NCI-H1105 (cell line): ENCODE measurements at regions not wholly inside any gene's neighbourhood (a gene's known extent, or its start where the extent isn't known, plus 50 kb on each side); places are given as distances from the start of the nearest gene placed in this dataset.

Experiments used
- DNase-seq: peaks from one replicate; lab custom pipeline; 2025; lab: John Stamatoyannopoulos, UW

DNA sequence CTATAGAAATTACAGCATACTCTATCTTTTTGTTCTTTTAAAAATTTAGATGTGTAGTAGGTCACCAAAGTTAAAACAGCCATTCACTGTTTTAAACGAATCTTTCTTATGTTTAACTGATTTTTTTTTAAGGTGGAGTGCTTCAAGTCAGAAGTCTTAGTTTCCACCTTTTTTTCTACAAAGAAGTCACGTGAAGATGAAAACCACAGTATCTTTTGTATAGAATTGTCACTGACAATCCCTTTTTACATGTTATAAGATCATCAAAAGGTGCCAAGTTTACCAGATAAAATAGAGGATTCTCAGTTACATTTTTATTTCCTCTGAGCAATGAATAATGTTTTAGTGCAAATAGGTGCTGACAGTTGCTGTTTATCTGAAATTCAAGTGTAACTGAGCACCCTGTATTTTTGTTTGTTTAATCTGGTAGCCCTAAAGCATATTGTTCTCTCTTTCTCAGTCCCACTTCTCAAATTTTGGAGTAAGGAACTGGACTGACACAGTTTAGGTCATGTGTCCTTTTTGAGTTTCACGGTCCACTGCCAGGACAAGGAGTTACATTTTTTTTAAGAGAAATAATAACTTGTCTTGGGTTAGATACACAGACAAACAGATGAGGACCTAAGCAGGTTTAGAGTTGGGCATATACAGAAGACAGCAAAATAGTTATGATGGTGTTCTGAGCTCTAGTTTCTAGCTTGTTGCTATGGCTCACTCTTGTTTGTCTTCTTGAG, 233.2 kb upstream of the MBL2 start:
- DNase-seq = no peak

DNA sequence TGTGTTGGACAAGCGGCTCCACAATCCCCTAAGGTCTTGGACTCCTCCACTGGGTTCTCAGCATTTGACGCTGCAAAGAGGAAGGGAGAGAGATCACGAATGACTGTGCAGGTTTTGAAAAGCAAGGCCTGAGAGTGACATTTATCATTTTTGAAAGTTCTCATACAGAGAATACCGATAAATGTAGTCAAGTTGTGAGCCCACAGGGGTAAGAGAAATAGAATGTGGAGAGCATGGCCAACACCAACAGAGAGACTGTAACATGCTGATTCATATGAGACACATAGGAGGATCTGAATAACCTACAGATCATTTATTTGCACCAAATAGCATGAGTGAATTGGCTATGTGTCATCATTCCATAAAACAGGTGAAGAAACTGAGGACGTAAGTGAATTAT, 230.5 kb upstream of the MBL2 start:
- DNase-seq = no peak

DNA sequence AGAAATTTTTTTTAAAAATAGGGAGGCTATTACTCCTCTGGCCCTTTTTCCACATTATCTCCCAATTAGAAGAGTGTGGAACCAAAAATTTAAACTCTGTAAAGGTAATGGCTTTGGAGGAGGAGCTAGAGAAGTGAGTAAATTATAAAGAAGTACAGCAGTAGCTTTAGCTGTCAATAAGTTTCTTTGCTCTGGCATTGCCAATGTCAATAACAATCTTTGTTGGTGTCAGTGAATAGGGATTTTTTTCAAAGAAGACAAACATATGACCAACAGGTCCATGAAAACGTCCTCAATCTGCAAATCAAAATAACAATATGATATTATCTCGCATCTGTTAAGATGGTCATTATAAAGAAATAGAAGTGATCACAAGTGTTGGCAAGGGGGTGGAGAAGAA, 227.1 kb upstream of the MBL2 start:
- no peak for DNase-seq

DNA sequence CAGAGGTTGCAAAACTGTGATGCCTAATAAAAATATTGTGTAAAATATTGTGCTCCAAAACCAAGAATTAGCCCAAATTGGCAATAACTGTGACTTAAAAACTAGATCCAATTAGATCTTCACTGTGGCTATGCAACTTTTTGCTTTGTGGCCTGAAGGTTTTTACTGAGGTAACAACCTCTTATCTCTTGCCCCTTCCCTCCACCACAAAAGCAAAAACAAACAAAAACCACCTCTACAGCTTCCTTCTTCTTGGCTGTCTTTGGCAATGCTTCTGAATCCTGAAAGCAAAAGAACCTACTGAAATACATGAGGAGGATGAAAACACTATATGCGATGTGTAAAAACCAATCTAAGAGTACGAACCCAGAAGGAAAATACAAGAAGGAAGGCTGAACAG, 226.7 kb upstream of the MBL2 start:
- no peak for DNase-seq

DNA sequence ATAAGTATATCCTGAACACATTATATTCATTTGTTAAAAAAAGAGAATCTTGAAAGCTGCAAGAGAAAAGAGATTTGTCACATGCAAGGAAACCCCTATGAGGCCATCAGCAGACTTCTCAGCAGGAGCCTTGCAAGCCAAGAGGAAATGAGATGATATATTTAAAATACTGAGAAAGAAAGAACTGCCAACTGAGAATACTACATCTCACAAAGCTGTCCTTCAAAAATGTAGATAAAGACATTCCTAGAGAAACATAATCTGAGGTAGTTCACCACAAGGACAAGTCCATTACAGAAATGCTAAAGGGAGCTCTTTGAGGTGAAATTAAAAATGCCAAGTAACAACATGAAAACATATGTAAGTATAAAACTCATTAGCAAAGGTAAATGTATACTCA, 224.4 kb upstream of the MBL2 start:
- no peak for DNase-seq

DNA sequence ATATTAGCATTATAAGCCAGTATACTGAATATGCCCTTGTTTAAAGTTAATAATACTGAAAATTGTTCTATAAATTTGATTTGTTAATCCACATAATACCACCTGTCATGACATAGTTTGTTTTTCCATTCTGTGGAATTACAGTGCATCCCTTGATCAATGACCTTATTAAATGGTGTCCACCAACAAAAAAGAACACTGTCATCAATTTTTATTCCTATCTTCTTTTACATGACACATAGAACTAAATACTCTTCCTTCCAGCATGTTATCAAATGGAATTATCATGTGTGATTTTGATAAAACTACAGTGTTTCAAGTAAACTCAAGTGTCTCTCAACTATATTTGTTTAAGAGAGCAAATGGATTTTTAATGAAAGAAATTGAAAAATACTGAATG, 221.8 kb upstream of the MBL2 start:
- no peak for DNase-seq

DNA sequence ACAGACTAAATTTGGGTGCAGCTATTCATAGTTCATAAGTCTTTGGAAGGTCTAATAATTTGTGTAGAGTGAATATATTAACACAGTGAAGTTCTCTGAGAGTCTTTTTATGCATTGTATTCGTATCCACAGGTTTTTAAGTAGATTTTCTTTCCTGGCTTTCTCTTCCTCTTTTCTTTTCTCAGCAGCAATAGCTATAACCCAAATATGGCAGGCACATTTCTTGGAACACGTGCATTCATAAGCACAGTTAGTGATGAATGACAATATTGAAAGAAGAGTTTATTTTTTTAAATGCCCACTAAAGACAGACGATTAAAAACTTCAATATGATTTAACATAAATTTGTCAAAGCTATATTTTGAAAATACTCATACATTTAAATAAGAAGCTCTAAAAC, 220.5 kb upstream of the MBL2 start:
- no peak for DNase-seq

DNA sequence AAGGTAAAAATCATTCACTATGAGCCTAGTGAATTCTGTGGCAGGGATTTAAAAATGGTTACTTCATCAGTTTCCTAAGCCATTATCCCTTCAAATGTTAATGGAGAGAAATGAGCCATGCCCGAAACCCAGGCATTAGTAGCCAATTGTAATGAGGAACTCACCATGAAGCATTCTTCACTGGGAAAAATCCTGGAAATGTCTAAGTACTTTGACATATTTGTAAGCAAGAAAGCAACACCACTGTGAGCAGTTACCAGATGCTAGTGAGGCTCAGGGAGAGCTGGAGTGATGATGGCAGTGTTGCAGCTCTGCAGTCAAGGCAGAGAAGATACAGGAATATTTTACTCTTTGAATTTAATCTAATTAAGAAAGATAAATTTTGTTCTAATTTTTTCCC, 220.0 kb upstream of the MBL2 start:
- DNase-seq = no peak

DNA sequence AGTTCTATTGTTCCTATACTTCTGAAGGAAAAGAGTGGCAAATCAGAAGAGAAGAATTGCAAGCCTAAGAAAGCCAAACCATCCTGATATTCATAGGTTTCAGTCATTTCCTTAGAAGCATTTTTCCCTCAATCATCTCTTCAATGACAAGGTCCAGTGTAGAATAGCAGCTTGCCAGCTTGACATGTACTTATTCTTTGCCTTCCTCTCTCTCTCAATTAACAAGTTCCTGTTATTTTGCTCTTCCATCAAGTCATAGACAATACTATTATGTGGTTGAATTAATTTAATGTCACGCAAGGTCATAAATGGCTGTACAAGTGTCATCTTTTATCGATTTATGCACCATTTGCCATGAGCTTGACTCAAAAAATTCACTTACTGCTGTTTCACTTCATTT, 216.3 kb upstream of the MBL2 start:
- no peak for DNase-seq

DNA sequence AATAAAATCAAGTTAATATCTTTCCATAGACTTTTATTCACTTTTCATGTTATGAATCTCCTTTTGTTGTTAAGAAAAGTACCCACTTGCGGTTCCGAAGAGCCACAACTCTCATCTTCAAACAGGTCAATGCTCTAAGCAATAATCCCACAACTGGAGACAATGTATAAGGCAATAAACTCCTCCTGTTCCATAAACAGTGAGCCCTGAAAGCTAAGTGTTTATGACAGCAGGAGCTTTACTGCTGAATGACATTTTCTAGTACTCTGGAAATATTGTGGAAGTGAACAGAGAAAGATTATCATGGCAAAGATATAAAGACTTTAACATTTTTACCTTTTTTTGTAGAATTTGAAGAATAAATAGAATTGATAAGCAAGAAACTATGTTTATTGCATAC, 213.5 kb upstream of the MBL2 start:
- DNase-seq = no peak

DNA sequence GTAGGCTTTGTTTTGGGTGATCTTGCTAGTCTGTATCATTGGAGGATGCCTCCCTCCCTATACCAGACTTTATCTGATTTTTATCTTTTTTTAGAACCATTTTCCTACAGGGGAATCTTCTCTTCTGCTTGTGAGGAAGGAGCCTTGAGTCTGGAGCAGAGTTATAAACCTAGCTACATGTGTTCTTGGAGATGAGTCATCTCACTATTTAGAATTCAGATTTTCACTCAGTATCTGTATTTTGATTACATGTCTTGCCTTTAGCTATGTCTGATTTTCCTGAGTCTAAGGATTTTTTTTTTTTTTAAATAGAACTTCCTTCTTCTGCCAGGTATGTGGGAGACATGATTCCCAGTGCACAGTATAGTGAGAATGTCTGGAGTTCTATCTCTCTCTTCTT, 211.6 kb upstream of the MBL2 start:
- DNase-seq = no peak

DNA sequence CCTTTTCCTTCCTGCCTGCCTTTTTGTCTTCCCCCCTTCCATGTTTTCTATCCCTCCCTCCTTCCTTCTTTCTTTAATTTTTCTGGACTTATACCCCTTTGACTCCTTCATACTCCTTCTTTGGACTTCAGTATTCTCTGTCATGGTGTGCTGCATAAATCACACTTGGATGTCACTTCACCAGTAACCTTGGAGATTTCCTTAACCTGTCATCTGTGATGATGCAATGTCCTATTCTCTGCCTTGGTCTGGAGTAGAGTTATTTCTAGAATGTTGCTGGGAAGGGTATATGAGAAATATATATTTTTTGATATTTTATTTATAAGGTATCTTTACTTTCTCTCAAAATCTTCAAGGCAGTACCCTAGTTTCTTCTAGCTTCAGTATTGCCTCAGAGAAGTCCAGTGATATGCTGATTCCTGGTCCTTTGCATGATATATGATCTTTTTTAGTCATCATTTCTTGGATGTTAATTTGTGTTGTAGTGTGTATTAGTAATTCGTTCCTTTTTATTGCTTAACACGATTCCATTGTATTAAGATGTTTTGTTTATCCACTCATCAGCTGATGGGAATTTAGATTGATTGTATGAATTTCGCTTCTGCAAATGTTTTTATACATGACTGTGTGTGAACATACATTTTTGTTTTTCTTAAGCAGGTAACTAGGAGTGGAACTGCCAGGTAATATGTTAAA, 206.9 kb upstream of the MBL2 start:
- no peak for DNase-seq

DNA sequence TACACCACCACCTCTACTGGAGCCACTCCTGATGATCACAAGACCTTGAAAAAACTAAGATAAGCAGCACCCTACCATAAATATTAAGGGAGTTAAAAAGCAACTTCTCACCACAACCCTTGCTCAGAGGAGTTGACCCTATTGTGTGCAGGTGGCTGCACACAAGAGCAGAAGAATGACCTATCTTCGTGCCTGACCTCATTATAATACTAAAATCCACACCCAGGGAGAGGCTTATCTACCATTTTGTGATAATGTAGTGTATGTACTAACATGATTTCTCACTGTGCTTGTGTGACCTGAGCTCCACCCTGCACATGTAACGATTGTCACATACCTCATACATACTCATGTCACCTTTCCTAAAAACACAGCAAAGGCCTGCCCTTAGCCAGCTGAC, 205.0 kb upstream of the MBL2 start:
- no peak for DNase-seq

DNA sequence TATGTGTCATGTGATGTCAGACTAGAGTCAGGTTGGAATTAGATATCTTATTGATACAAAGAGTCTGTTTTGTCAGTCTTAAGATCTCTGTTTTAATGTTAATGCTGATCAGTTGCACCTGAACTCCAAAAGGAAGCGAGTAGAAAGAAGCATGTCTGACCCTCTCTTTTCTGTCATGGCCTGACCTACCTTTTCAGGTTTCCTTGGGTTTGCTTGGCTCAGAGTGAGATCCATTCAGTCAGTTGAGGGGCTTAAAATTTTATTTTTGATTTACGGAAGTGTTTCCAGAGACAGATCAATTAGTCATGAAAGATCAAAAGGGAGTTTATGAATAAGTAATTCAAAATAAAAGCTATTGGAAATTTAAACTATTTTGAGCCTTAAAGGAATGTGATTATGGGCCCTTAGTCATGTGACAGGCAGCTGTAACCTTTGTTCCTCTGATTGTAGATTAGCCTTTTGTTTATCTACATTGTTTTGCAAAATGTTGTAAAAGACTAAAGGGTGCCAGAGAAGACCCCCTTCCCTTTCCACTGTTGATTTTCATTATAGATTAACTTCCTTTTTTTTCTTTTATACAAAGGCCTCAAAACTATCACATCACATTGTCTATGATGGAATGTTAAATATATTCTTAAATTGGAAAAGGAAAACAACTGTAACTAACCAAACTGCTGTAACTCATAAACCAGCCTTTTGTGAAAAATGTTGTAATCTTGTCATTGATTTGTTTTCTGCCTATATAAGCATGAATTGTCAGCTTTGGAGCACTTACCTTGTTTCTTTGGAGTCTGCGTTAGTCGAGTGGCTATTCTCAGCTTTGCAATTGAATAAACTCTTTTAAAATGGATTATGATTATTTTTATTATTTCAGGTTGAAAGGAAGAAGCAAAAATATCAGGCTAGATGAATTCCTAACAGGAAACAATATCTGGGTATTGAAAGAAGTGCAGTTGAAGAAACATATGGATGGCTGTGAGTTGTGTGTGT, 195.5 kb upstream of the MBL2 start:
- no peak for DNase-seq

DNA sequence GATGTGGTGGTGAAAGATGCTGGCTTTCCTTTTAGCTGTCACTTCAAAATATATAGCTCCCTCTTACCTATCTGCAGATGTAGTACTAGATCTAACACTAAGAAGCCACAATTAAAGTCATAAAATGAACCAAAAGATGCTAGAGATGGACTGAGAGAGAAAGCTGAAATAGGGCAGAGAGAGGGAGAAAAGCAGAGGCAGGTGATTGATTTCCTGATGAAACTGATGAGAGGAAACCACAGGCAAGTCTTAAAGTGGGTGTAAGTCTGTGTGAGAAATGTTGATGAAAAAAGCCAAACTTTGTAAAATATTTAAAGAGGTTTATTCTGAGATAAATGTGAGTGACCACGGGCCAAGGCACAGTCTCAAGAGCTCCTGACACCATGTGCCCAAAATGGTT, 194.3 kb upstream of the MBL2 start:
- no peak for DNase-seq

DNA sequence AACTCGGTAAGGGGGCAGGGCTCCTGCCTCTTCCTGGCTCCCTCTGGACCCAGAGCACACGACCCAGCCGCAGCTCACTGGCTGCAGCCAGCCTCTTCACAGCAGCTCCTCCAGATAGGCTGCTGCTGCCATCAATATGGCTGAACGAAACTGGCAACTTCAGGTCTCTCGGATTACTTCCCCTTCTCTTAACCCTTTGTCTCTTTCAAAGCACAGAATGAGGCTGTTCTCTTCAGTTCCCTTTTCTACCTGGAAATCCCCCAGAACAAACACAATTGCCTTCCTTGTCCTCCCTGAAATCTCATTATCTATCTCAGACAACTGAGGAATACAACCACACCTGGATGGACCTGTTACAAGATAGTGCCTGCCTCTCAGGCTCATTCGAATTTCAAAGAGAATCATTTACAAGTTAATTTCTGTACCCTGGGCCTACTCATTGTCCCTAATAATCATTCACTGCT, 193.4 kb upstream of the MBL2 start:
- no peak for DNase-seq

DNA sequence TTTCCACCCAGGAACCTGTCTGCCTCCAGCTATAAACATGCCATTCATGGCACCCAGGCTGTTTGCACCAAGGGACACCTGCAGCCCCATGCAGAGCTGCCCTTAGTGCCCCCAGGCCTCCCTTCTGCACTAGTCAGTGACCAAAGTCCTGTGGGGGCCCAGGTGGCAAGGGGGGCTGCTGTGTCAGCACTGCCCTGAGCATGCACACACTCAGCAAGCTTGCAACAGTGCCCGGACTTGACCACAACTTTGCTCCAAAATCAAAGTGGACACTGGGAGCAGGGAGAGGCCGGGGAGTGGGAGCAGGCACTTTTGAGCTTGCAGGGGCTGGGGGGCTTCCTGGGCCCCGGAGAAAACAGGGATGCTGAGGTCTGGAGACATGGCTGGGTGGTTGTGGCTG, 192.9 kb upstream of the MBL2 start:
- no peak for DNase-seq

DNA sequence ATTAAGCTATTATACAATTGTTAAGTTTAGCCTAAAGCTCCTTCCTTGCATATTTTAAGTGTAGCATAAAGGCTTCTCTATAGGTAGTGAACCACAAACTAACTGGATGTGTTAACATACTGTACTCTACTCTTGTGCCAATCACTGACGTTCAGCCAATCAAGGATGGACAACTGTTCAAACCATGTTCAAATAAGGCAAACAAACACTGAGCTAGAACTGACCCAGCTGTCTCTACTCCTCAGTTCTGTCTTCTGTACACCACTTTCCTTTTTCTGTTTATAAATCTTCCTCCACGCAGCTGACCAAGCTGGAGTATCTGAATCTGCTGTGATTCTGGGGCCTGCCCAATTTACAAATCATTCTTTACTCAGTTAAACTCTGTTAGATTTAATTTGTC, 188.7 kb upstream of the MBL2 start:
- DNase-seq = no peak

DNA sequence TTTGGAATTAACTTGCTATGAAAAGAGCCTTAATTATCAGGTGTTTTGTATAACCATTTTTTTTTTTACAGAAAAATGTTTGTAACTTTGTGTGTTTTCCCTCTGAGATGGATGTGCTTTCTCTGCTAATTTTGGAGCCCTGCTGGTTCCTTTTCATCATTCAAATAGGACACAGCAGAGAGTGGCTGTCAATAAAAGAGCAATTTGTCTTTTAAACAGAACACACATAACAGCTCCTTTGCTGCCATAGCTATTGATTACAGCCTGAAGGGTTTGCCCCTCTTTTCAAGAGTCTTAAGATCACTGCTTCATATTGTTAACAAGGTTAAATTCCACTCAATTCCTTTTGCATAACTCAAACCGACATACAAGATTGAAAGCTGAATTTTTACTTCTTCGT, 187.2 kb upstream of the MBL2 start:
- no peak for DNase-seq

DNA sequence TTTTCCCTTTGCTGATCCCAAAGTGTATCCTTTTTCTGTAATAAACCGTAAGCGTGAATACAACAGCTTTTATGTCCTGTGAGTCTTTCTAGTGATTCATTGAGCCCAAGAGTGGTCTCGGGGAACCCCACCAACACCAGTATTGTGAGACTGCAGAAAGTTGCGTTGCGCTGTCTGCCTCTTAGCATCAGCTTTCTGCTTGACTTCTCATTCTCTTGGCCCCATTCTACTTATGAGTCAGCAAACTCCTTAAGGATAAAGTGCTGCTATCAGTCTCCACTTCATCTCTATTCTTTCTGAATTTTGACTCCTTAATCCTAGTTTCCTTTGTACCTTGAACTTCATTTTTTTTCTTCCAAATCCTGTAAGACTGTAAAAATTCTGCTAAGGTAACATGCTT, 184.3 kb upstream of the MBL2 start:
- DNase-seq = no peak

DNA sequence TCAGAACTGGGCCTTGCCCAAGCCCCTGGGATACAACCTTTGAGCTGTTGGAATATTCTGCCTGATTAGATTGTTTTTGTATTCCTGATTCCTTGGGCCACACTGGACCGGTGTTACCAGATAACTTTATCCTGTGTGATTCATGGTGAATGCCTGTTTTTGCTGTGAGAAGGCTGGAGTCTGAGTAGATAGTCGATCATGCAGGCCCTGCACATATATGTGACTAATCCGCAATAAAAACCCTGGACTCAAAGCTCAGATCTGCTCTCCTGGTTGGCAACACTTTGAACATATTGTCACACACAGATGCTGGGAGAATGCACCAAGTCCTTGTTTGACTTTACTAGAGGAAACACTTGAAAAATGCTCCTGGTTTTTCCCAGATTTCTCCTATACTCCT, 183.9 kb upstream of the MBL2 start:
- DNase-seq = no peak

DNA sequence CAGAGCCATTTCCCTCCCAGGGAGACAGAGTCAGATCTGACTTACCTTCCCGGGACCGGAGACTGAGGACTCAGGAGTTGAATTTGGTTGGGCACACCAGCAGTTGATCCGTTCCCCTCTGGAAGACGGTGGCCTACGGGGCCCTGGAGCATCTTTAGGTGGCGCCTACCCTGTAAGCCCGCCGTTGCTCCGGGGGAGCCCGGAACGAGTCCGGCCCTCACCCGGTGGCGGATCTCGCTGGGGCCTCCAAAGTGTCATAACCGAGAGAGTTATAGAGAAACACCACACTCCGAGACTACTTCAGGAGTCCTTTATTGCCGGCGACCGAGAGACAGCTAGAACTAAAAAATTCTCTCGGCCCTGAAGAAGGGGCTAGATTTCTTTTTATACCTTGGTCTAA, 182.8 kb upstream of the MBL2 start:
- DNase-seq = no peak

DNA sequence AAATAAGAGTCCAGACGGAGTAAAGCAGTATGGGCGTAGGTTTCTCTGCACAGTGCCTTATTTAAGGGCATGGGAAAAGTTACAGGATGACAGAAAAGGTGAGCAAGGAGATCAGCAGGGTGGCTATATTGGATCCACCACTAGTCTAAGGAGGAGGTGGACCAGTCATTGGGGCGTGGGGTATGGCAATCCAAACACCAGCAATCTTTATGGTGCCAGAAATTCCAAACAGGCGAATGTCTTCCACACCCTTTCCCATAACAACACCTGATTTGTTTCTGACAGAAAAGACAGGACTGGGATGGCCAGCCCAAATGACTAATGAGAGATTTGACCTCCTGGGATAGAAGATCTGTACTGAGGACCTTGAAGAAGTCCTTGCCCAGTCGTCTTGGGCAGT, 181.8 kb upstream of the MBL2 start:
- no peak for DNase-seq
